ENCODE measurements at regions not wholly inside any gene's neighbourhood (a gene's known extent, or its start where the extent isn't known, plus 50 kb on each side); places are given as distances from the start of the nearest gene placed in this dataset.

GRCh38 chr10:57119684-57120083, 758.6 kb upstream of the ZWINT start:
- H3K36me3 Mint-ChIP-seq (ENCODE audit: low read depth) = no peaks in the 10 kb centered on the region
- intact Hi-C loops (cut with micrococcal nuclease) = no loop called here
- H3K9me3 Mint-ChIP-seq = peaks cover 9% of the 10 kb centered on the region
- DNase-seq (no peak), ATAC-seq (no peak)
- TF ChIP-seq, protein P1, sequence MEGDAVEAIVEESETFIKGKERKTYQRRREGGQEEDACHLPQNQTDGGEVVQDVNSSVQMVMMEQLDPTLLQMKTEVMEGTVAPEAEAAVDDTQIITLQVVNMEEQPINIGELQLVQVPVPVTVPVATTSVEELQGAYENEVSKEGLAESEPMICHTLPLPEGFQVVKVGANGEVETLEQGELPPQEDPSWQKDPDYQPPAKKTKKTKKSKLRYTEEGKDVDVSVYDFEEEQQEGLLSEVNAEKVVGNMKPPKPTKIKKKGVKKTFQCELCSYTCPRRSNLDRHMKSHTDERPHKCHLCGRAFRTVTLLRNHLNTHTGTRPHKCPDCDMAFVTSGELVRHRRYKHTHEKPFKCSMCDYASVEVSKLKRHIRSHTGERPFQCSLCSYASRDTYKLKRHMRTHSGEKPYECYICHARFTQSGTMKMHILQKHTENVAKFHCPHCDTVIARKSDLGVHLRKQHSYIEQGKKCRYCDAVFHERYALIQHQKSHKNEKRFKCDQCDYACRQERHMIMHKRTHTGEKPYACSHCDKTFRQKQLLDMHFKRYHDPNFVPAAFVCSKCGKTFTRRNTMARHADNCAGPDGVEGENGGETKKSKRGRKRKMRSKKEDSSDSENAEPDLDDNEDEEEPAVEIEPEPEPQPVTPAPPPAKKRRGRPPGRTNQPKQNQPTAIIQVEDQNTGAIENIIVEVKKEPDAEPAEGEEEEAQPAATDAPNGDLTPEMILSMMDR (IDR thresholded peaks at IDR 0.05) = no peak
- H3K27me3 Mint-ChIP-seq = no peaks in the 10 kb centered on the region
- H3K4me1 Mint-ChIP-seq (ENCODE audit: low read depth) = no peaks in the 10 kb centered on the region
- H3K27ac Mint-ChIP-seq = no peak overlapping the region
- ChIA-PET POLR2A (no interaction called here), CTCF (no interaction called here)
- H3K4me3 Mint-ChIP-seq = no peak overlapping the region

- Mint-ChIP-seq H3K4me1 (ENCODE audit: low read depth) (no peaks in the 10 kb centered on the region), H3K9me3 (peaks cover 6% of the 10 kb centered on the region), H3K27ac (no peak overlapping the region), H3K36me3 (ENCODE audit: low read depth) (no peaks in the 10 kb centered on the region), H3K4me3 (no peak overlapping the region), H3K27me3 (no peaks in the 10 kb centered on the region)
- ChIA-PET CTCF (no interaction called here), POLR2A (no interaction called here)
- ATAC-seq = no peak
- intact Hi-C loops (cut with micrococcal nuclease) = no loop called here
- DNase-seq = no peak
- TF ChIP-seq, protein P1 (IDR thresholded peaks at IDR 0.05) = no peak
Observed at GRCh38 chr10:57113545-57113944, 752.5 kb upstream of the ZWINT start.

GRCh38 chr10:57102236-57102635, 741.2 kb upstream of the ZWINT start:
- TF ChIP-seq, protein P1 (IDR thresholded peaks at IDR 0.05) = no peak
- peaks cover 7% of the 10 kb centered on the region for H3K9me3 Mint-ChIP-seq
- POLR2A ChIA-PET = no interaction called here
- no peaks in the 10 kb centered on the region for H3K27me3 Mint-ChIP-seq
- H3K27ac Mint-ChIP-seq = no peak overlapping the region
- CTCF ChIA-PET = no interaction called here
- no peaks in the 10 kb centered on the region for H3K36me3 Mint-ChIP-seq (ENCODE audit: low read depth)
- ATAC-seq (no peak), DNase-seq (no peak)
- H3K4me1 Mint-ChIP-seq (ENCODE audit: low read depth) = no peaks in the 10 kb centered on the region
- intact Hi-C loops (cut with micrococcal nuclease) = no loop called here
- H3K4me3 Mint-ChIP-seq = no peak overlapping the region

DNA sequence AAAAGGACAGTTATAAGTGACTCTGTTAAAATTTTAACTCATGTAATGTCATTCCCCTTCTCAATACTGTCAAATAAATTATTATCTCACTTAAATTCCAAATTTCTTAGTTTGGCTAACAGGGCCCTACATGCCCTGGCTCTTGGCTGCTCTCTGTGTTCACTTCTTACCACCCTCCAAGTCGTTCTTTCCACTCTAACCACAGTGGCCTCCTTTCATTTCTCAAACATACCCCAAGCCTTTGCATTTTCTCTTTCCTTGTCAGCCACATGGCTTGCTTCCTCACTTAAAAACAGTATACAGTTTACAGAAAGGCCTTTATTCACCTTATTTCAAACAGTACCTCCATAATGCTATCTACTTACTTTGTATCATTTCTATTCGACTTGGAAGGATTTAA, 737.1 kb upstream of the ZWINT start:
- Mint-ChIP-seq H3K36me3 (ENCODE audit: low read depth) (no peaks in the 10 kb centered on the region), H3K9me3 (peaks cover 8% of the 10 kb centered on the region), H3K4me3 (no peak overlapping the region), H3K27me3 (no peaks in the 10 kb centered on the region), H3K4me1 (ENCODE audit: low read depth) (no peaks in the 10 kb centered on the region), H3K27ac (no peak overlapping the region)
- POLR2A ChIA-PET = no interaction called here
- DNase-seq (no peak), ATAC-seq (no peak)
- CTCF ChIA-PET = no interaction called here
- TF ChIP-seq, protein P1 (IDR thresholded peaks at IDR 0.05) = no peak
- intact Hi-C loops (cut with micrococcal nuclease) = no loop called here

DNA sequence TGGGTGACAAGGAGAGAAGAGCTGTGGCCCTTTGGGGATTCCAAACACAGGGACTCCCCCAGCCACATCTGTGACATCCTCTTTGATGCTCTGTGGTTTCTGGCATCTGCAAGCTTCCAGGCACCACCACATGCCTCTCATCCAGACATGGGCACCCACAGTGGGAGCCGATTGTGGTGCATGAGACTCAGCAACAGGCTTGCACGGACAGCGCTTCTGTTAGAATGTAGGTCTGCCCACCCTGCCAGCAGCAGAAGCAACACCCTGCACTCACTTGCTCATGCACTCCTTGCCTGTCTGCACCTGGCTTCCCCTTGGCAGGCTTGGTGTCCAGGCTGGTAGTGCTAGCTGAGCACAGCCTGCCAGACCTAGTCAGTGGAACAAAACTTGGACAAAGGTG, 735.0 kb upstream of the ZWINT start:
- Mint-ChIP-seq H3K4me1 (ENCODE audit: low read depth) (no peaks in the 10 kb centered on the region), H3K9me3 (peaks cover 8% of the 10 kb centered on the region), H3K4me3 (no peak overlapping the region), H3K27ac (no peak overlapping the region), H3K36me3 (ENCODE audit: low read depth) (no peaks in the 10 kb centered on the region), H3K27me3 (no peaks in the 10 kb centered on the region)
- POLR2A ChIA-PET = no interaction called here
- CTCF ChIA-PET = no interaction called here
- DNase-seq (no peak), ATAC-seq (no peak)
- TF ChIP-seq, protein P1 (IDR thresholded peaks at IDR 0.05) = no peak
- intact Hi-C loops (cut with micrococcal nuclease) = no loop called here

All from activated CD8-positive, alpha-beta T cell treated with anti-CD3 and anti-CD28 coated beads for 36 hours (primary cell).